HEK293 (cell line): ENCODE measurements at regions not wholly inside any gene's neighbourhood (a gene's known extent, or its start where the extent isn't known, plus 50 kb on each side); places are given as distances from the start of the nearest gene placed in this dataset.

Experiments
- HOXA7 ChIP-seq: sonication (generic); formaldehyde crosslinking; IDR thresholded peaks from 2 replicates; pipeline ENCODE4 v1.8.1; 2022; ENCODE audit warnings: missing genetic modification reagents, borderline replicate concordance
- TCF7L2 ChIP-seq: IDR thresholded peaks from 2 replicates; pipeline ENCODE4 v1.6.1; 2011; ENCODE audit warnings: low read depth, mild to moderate bottlenecking, inconsistent platforms, low read length, moderate library complexity, borderline replicate concordance
- ZNF138 ChIP-seq: fragments of 450-650 bp; formaldehyde crosslinking; IDR thresholded peaks from 2 replicates; pipeline ENCODE4 v1.5.1; 2016; ENCODE audit warnings: missing biosample characterization, missing genetic modification characterization, borderline replicate concordance
- TF ChIP-seq, protein P1 (sequence below): fragments of 450-650 bp; formaldehyde crosslinking; IDR thresholded peaks from 2 replicates; pipeline ENCODE4 v1.5.1; 2016; ENCODE audit warnings: missing biosample characterization, missing genetic modification characterization
- TF ChIP-seq, protein P2 (sequence below): fragments of 450-650 bp; formaldehyde crosslinking; IDR thresholded peaks from 2 replicates; pipeline ENCODE4 v1.5.1; 2016; ENCODE audit warnings: missing biosample characterization, missing genetic modification characterization

DNA sequence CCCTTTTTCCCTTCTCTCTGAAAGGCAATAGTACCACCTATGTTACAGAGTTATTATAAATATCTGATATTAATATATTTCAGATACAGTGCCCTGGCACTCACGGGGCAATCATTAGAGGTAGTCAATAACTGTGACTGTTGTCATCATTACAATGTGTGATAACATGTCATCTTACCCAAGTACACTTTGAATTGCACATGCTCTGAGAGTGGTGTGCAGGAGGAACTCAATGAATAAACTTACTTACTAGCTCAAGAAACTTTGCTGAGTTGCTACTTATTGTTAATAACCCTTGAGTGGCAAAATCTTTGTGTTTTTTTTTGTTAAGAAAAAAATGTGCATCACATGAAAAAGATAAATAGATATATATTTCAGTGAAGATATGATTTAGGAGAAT, 275.1 kb upstream of the RASGEF1B start:
- TF ChIP-seq, protein P1, sequence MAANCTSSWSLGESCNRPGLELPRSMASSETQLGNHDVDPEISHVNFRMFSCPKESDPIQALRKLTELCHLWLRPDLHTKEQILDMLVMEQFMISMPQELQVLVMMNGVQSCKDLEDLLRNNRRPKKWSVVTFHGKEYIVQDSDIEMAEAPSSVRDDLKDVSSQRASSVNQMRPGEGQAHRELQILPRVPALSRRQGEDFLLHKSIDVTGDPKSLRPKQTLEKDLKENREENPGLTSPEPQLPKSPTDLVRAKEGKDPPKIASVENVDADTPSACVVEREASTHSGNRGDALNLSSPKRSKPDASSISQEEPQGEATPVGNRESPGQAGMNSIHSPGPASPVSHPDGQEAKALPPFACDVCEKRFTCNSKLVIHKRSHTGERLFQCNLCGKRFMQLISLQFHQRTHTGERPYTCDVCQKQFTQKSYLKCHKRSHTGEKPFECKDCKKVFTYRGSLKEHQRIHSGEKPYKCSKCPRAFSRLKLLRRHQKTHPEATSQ (tag by site-specific recombination) = no peak
- TF ChIP-seq TCF7L2 (no peak), HOXA7 (CRISPR knock-in tag) (no peak), ZNF138 (no peak)
- TF ChIP-seq, protein P2, sequence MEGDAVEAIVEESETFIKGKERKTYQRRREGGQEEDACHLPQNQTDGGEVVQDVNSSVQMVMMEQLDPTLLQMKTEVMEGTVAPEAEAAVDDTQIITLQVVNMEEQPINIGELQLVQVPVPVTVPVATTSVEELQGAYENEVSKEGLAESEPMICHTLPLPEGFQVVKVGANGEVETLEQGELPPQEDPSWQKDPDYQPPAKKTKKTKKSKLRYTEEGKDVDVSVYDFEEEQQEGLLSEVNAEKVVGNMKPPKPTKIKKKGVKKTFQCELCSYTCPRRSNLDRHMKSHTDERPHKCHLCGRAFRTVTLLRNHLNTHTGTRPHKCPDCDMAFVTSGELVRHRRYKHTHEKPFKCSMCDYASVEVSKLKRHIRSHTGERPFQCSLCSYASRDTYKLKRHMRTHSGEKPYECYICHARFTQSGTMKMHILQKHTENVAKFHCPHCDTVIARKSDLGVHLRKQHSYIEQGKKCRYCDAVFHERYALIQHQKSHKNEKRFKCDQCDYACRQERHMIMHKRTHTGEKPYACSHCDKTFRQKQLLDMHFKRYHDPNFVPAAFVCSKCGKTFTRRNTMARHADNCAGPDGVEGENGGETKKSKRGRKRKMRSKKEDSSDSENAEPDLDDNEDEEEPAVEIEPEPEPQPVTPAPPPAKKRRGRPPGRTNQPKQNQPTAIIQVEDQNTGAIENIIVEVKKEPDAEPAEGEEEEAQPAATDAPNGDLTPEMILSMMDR = no peak
